ENCODE measurements at regions not wholly inside any gene's neighbourhood (a gene's known extent, or its start where the extent isn't known, plus 50 kb on each side); places are given as distances from the start of the nearest gene placed in this dataset.
"Not testable (repeated sequence)": the region's sequence is repeated elsewhere in the genome, so short reads cannot be mapped to it uniquely, and the experiment has no call there.

DNA sequence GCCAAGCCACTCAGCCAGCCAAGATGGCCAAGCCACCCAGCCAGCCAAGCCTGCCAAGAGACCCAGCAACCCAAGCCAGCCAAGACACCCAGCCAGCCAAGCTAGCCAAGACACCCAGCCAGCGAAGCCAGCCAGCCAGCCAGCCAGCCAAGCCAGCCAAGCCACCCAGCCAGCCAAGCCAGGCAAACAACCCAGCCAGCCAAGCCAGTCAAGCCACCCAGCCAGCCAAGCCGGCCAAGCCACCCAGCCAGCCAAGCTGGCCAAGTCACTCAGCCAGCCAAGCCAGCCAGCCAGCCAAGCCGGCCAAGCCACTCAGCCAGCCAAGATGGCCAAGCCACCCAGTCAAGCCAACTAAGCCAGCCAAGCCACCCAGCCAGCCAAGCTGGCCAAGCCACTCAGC, 337.5 kb upstream of the PLGLB2 start:
- not testable (repeated sequence) for DNase-seq (ENCODE audit: low read depth)

- not testable (repeated sequence) for DNase-seq (ENCODE audit: low read depth)
Measured at GRCh38 chr2:87412036-87412820, 335.7 kb upstream of the PLGLB2 start.

DNA sequence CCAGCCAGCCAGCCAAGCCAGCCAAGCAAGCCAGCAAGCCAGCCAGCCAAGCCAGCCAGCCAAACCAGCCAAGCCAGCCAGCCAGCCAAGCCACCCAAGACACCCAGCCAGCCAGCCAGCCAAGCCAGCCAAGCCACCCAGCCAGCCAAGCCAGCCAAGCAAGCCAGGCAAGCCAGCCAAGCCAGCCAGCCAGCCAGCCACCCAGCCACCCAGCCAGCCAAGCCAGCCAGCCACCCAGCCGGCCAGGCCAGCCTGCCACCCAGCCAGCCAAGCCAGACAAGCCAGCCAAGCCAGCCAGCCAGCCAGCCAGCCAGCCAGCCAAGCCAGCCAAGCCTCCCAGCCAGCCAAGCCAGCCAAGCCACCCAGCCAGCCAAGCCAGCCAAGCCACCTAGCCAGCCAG, 333.6 kb upstream of the PLGLB2 start:
- not testable (repeated sequence) for DNase-seq (ENCODE audit: low read depth)

- not testable (repeated sequence) for DNase-seq (ENCODE audit: low read depth)
Measured at GRCh38 chr2:87414795-87415570, 332.9 kb upstream of the PLGLB2 start.

- not testable (repeated sequence) for DNase-seq (ENCODE audit: low read depth)
Measured at GRCh38 chr2:87415586-87416265, 332.2 kb upstream of the PLGLB2 start.

DNA sequence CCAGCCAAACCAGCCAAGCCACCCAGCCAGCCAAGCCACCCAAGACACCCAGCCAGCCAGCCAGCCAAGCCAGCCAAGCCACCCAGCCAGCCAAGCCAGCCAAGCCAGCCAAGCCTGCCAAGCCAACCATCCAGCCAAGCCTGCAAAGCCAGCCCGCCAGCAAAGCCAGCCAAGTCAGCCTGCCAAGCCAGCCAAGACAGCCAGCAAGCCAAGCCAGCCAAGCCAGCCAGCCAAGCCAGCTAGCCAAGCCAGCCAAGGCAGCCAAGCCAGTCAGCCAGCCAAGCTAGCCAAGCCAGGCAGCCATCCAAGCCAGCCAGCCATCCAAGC, 331.7 kb upstream of the PLGLB2 start:
- DNase-seq (ENCODE audit: low read depth), result not testable (repeated sequence)

GRCh38 chr2:87417147-87417546, 330.7 kb upstream of the PLGLB2 start:
- not testable (repeated sequence) for DNase-seq (ENCODE audit: low read depth)

DNA sequence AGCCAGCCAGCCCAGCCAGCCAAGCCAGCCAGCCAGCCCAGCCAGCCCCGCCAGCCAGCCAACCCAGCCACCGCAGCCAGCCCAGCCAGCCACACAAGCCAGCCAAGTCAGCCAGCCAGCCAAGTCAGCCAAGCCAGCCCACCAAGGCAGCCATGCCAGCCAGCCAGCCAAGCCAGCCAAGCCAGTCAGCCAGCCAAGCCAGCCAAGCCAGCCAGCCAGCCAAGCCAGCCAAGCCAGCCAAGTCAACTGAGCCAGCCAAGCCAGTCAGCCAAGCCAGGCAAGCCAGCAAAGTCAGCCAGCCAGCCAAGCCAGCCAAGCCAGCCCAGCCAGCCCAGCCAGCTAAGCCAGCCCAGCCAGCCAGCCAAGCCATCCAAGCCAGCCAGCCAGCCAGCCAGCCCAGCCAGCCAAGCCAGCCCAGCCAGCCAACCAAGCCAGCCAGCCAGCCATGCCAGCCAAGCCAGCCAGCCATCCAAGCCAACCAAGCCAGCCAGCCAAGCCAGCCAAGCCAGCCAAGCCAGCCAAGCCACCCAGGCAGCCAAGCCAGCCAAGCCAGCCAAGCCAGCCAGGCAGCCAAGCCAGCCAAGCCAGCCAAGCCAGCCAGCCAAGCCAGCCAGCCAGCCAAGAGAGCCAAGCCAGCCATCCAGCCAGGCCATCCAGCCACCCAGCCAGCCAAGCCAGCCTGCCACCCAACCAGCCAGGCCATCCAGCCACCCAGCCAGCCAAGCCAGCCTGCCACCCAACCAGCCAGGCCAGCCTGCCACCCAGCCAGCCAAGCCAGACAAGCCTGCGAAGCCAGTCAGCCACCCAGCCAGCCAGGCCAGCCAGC, 329.9 kb upstream of the PLGLB2 start:
- DNase-seq (ENCODE audit: low read depth), result not testable (repeated sequence)

GRCh38 chr2:87418823-87419822, 328.8 kb upstream of the PLGLB2 start:
- not testable (repeated sequence) for DNase-seq (ENCODE audit: low read depth)

GRCh38 chr2:87419980-87420379, 327.9 kb upstream of the PLGLB2 start:
- DNase-seq (ENCODE audit: low read depth), result not testable (repeated sequence)

DNA sequence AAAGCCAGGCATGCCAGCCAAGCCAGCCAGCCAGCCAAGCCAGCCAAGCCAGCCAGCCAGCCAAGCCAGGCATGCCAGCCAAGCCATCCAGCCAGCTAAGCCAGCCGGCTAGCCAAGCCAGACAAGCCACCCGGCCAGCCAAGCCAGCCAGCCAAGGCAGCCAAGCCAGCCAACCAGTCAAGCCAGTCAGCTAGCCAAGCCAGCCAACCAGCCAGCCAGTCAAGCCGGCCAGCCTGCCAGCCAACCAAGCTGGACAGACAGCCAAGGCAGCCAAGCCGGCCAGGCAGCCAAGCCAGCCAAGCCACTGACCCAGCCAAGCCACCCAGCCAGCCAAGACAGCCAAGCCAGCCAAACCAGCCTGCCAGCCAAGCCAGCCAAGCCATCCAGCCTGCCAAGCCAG, 326.9 kb upstream of the PLGLB2 start:
- DNase-seq (ENCODE audit: low read depth), result not testable (repeated sequence)

DNA sequence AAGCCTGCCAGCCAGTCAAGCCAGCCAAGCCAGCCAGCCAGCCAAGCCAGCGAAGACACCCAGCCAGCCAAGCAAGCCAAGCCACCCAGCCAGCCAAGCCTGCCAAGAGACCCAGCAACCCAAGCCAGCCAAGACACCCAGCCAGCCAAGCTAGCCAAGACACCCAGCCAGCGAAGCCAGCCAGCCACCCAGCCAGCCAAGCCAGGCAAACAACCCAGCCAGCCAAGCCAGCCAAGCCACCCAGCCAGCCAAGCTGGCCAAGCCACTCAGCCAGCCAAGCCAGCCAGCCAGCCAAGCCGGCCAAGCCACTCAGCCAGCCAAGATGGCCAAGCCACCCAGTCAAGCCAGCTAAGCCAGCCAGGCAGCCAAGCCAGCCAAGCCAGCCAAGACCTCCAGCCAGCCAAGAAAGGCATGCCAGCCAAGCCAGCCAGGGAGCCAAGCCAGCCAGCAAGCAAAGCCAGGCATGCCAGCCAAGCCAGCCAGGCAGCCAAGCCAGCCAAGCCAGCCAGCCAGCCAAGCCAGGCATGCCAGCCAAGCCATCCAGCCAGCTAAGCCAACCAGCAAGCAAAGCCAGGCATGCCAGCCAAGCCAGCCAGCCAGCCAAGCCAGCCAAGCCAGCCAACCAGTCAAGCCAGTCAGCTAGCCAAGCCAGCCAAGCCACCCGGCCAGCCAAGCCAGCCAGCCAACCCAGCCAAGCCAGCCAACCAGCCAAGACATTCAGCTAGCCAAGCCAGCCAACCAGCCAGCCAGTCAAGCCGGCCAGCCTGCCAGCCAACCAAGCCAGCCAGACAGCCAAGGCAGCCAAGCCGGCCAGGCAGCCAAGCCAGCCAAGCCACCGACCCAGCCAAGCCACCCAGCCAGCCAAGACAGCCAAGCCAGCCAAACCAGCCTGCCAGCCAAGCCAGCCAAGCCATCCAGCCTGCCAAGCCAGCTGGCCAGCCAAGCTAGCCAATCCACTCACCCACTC, 323.8 kb upstream of the PLGLB2 start:
- DNase-seq (ENCODE audit: low read depth), result not testable (repeated sequence)

DNA sequence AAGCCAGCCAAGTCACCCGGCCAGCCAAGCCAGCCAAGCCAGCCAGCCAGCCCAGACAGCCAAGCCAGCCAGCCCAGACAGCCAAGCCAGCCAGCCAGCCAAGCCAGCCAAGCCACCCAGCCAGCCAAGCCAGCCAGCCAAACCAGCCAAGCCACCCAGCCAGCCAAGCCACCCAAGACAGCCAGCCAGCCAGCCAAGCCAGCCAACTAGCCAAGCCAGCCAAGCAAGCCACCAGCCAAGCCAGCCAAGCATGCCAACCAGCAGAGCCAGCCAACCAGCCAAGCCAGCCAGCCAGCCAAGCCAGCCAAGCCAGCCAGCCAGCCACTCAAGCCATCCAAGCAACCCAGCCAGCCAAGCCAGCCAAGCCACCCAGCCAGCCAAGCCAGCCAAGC, 323.1 kb upstream of the PLGLB2 start:
- not testable (repeated sequence) for DNase-seq (ENCODE audit: low read depth)

GRCh38 chr2:87425191-87425590, 322.7 kb upstream of the PLGLB2 start:
- DNase-seq (ENCODE audit: low read depth), result not testable (repeated sequence)

DNA sequence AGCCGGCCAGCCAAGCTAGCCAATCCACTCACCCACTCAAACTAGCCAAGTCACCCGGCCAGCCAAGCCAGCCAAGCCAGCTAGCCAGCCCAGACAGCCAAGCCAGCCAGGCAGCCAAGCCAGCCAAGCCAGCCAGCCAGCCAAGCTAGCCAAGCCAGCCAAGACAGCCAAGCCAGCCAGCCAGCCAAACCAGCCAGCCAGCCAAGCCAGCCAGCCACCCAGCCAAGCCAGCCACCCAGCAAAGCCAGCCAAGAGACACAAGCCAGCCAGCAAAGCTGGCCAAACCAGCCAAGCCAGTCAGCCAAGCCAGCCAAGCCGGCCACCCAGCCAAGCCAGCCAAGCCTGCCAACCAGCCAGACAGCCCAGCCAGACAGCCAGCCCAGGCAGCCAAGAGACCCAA, 322.2 kb upstream of the PLGLB2 start:
- DNase-seq (ENCODE audit: low read depth), result not testable (repeated sequence)

GRCh38 chr2:87428452-87429130, 319.3 kb upstream of the PLGLB2 start:
- not testable (repeated sequence) for DNase-seq (ENCODE audit: low read depth)

GRCh38 chr2:87429206-87429930, 318.5 kb upstream of the PLGLB2 start:
- not testable (repeated sequence) for DNase-seq (ENCODE audit: low read depth)

- DNase-seq (ENCODE audit: low read depth), result not testable (repeated sequence)
Measured at GRCh38 chr2:87429931-87430275, 318.0 kb upstream of the PLGLB2 start.
